MM.1S (cell line): ENCODE measurements at regions not wholly inside any gene's neighbourhood (a gene's known extent, or its start where the extent isn't known, plus 50 kb on each side); places are given as distances from the start of the nearest gene placed in this dataset.

Source experiments
- CTCF ChIP-seq: fragments of 300-600 bp; sonication (generic); IDR thresholded peaks from 2 replicates; pipeline ENCODE4 v1.5.1; 2016; ENCODE audit warnings: antibody characterized with exemption, low read length, mixed read lengths
- EZH2phosphoT487 ChIP-seq: fragments of 300-600 bp; sonication (generic); IDR thresholded peaks from 2 replicates; pipeline ENCODE4 v1.6.1; 2018; ENCODE audit warnings: antibody characterized with exemption, low read length

GRCh38 chr11:103662880-103663279 lies 373.6 kb upstream of the DDI1 start:
- TF ChIP-seq CTCF: no peak
- TF ChIP-seq EZH2phosphoT487: no peak
